GM20431 (cell line): ENCODE measurements at regions not wholly inside any gene's neighbourhood (a gene's known extent, or its start where the extent isn't known, plus 50 kb on each side); places are given as distances from the start of the nearest gene placed in this dataset.
"Not testable (repeated sequence)": the region's sequence is repeated elsewhere in the genome, so short reads cannot be mapped to it uniquely, and the experiment has no call there.

Experiments
- in situ Hi-C: fragments of 300-500 bp; cut with MseI, MboI; formaldehyde crosslinking; loops from one replicate; pipeline ENCODE4 v1.15.0; 2020; ENCODE audit warnings: low sequenced_read_pairs; ENCODE audit not compliant: unreplicated experiment

GRCh38 chr3:115381573-115381912, 234.5 kb upstream of the ZBTB20 start:
- in situ Hi-C loops = no loop called here

GRCh38 chr3:115381931-115382330, 234.8 kb upstream of the ZBTB20 start:
- in situ Hi-C loops = no loop called here

GRCh38 chr3:115384381-115384780, 237.3 kb upstream of the ZBTB20 start:
- in situ Hi-C loops = no loop called here

GRCh38 chr3:115385774-115386730, 237.3 kb upstream of the GAP43 start:
- in situ Hi-C loops = no loop called here

GRCh38 chr3:115388166-115388565, 235.1 kb upstream of the GAP43 start:
- in situ Hi-C loops = no loop called here

- in situ Hi-C loops = no loop called here
These were observed 234.5 kb upstream of the GAP43 start for GRCh38 chr3:115388811-115389210.

GRCh38 chr3:115396801-115397200, 226.5 kb upstream of the GAP43 start:
- in situ Hi-C loops = no loop called here

- in situ Hi-C loops = no loop called here
These were observed 225.9 kb upstream of the GAP43 start for GRCh38 chr3:115397433-115397832.

GRCh38 chr3:115398506-115398905, 224.8 kb upstream of the GAP43 start:
- in situ Hi-C loops = no loop called here

- in situ Hi-C loops = no loop called here
These were observed 223.6 kb upstream of the GAP43 start for GRCh38 chr3:115399750-115400149.

- in situ Hi-C loops = no loop called here
These were observed 222.0 kb upstream of the GAP43 start for GRCh38 chr3:115401298-115401697.

GRCh38 chr3:115401851-115402501, 221.3 kb upstream of the GAP43 start:
- in situ Hi-C loops = no loop called here

- in situ Hi-C loops = no loop called here
These were observed 220.7 kb upstream of the GAP43 start for GRCh38 chr3:115402651-115403050.

- in situ Hi-C loops = no loop called here
These were observed 219.5 kb upstream of the GAP43 start for GRCh38 chr3:115403786-115404185.

GRCh38 chr3:115409596-115409995, 213.7 kb upstream of the GAP43 start:
- in situ Hi-C loops = no loop called here

GRCh38 chr3:115414610-115415009, 208.7 kb upstream of the GAP43 start:
- in situ Hi-C loops = not testable (repeated sequence)

- in situ Hi-C loops = no loop called here
These were observed 207.9 kb upstream of the GAP43 start for GRCh38 chr3:115415246-115415996.

GRCh38 chr3:115418583-115418982, 204.7 kb upstream of the GAP43 start:
- in situ Hi-C loops = no loop called here

- in situ Hi-C loops = no loop called here
These were observed 203.2 kb upstream of the GAP43 start for GRCh38 chr3:115420086-115420485.

GRCh38 chr3:115423170-115423569, 200.1 kb upstream of the GAP43 start:
- in situ Hi-C loops = no loop called here

GRCh38 chr3:115428841-115429240, 194.5 kb upstream of the GAP43 start:
- in situ Hi-C loops = no loop called here
